NCI-H69 (cell line): ENCODE measurements at regions not wholly inside any gene's neighbourhood (a gene's known extent, or its start where the extent isn't known, plus 50 kb on each side); places are given as distances from the start of the nearest gene placed in this dataset.

ENCODE experiments used
- DNase-seq: peaks from one replicate; lab custom pipeline; 2025; lab: John Stamatoyannopoulos, UW

DNA sequence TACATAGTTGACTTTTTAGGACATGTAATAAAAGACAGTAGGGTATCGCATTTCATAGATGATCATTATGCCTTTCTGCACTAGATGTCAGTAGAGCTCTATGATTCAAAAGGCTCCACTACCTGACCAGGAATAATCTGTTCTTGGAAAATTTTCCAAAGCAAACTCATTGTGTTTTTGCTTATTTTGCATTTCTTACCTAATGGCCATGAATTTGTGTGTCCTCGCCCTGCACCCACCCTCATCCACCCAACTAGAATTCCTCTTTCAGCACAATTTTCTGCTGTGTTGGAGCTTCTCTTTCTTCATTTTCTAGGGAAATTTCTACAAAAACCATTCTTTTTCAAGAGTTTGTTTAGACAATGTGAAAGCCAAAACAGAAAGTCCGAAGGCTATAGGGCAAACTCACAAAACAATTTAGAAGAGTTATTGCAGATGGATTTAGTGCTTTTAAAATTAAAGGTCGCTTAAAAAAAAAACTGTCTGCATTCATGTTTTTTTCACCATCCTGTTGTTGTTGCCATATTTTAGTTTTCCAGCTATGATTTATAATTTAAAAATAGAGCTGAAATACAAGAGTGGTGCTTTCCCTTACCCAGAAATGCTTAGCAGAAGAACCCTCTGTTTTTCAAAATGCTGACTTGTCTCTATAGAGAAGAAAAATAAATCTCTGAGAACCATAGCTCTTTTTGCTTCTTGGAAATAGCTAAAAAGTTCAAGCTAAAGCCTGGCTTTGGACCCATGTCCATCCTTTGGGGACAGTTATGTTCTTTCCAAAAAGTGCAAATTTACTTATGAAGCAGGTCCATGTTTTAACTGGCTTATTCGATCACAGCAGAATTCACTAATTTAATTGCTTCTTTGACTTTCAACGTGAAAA lies 183.7 kb downstream of the SPATA18 start:
- DNase-seq: peak; percentile 72

GRCh38 chr4:52235552-52236201 lies 184.6 kb downstream of the SPATA18 start:
- no peak for DNase-seq

DNA sequence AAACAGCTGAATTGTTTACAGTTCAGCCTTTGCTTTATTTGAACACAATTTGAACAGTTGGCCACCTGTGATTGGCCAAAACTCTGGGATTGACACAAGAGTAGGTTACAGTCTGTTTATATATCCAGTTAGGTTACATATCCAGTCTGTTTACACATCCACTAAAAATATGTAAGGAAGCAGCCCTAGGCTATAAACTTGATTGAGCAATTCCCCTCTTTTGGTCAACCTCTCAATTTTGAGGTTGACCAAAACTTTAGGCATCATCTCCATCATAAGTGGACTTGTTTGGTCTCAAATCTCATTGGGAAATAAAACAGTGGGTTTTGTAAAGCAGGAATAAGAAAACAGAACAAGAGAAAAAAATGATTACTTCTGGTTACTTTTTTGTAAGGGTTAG lies 190.8 kb downstream of the SPATA18 start:
- no peak for DNase-seq

GRCh38 chr4:52243367-52243766 lies 192.3 kb downstream of the SPATA18 start:
- DNase-seq: peak; percentile 10

GRCh38 chr4:52244103-52244775 lies 193.1 kb downstream of the SPATA18 start:
- DNase-seq: peak; percentile 83

DNA sequence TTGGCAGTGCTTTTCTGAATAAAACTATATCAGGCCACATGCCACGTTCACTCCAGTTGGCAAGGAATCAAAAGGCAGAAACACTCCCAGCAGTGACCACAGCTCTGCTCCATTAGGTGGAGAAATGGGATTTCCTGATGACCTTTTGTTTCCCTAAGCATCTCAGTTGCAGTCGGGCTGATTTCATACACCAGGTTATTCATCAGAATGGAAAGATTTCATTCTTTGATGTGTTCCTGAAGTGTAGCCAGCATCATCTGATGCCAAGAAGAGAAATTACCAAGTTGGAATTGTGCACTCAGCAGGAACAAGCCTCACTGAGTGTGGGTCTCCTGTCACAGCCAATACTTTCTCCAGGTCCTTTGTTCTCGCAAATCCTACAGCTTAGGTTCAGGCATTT lies 193.7 kb downstream of the SPATA18 start:
- peak; percentile 95 for DNase-seq

DNA sequence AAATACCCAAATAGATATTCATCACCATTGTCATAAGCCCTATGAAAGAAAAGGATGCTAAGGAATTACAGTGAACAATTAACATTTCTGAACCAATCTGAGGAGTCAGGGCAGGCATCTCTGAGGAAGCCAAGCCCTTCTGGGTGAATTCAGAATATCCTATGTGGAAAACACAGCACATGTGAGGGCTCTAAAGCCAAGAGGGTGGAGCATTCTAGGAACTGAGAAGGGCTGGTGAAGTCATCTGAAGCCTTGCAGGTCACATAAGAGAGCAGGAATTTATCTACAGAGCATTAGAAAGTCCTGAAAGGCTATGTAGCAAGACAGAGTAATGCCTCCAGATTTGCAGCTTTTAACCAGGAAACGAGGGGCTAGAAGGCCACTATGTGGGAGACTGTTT lies 195.7 kb downstream of the SPATA18 start:
- DNase-seq: no peak

DNA sequence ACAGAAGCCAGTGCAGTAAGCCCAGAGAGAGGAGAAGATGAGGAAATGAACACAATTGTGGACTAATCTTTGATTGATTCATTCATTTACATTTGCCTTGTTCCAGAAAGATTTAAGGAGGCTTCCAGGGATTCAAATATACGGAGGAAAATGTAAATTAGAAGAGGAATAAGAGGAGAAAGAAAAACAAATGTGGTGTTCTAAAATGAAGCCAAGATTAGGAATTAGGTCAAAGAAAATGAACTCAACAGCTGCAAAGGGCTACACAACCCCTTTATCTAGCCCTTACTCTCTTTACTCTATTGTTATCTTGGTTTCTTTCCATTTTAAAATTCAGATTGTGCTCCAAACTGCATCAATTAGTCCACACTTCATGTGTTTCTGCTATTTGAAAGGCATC lies 196.8 kb downstream of the SPATA18 start:
- no peak for DNase-seq

GRCh38 chr4:52248820-52249219 lies 197.7 kb downstream of the SPATA18 start:
- peak; percentile 68 for DNase-seq

GRCh38 chr4:52249581-52249980 lies 198.5 kb downstream of the SPATA18 start:
- no peak for DNase-seq

GRCh38 chr4:52250154-52250553 lies 199.1 kb downstream of the SPATA18 start:
- peak; percentile 88 for DNase-seq

GRCh38 chr4:52251864-52252263 lies 200.8 kb downstream of the SPATA18 start:
- DNase-seq: no peak

DNA sequence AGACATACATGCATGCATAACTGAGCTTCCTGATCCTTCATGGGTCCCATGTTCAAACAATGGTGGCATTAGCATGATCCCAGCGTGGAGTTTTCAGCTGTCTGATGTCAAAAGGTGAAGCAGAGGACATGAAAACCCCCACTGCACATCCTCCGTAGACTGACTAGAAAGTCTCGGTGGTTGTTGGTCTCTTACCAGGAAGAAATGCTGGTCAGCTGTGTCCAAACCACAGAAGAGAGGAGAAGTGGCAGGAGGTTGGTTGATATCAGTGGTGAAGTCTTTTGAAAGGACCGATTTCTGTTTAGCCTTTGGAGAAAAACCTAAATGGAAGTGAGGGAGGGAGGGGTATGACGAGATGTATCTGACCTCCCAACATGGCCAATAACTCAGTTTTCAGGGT lies 201.9 kb downstream of the SPATA18 start:
- no peak for DNase-seq

GRCh38 chr4:52256522-52256921 lies 205.4 kb downstream of the SPATA18 start:
- no peak for DNase-seq

DNA sequence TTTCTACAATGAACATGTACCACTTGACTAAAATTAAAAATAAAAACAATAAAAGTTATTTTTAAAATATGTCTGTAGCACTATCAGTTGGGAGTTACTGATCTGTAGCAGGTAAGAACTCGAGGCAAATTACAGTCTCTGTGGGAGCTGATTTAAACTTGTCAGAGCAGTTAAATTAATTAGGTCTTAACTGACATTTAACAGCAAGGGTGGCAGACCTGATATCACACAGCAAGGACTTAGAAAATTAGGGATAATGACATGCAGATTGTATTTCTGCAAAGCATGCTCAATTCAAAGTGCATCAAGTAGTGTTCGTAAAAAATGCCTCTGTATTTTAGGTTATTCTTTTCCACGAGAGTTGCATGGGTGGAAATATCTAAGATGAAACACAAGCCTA lies 208.9 kb downstream of the SPATA18 start:
- DNase-seq: peak; percentile 79

GRCh38 chr4:52260514-52261210 lies 209.6 kb downstream of the SPATA18 start:
- peak; percentile 66 for DNase-seq

GRCh38 chr4:52263607-52264006 lies 212.5 kb downstream of the SPATA18 start:
- DNase-seq: peak; percentile 41

DNA sequence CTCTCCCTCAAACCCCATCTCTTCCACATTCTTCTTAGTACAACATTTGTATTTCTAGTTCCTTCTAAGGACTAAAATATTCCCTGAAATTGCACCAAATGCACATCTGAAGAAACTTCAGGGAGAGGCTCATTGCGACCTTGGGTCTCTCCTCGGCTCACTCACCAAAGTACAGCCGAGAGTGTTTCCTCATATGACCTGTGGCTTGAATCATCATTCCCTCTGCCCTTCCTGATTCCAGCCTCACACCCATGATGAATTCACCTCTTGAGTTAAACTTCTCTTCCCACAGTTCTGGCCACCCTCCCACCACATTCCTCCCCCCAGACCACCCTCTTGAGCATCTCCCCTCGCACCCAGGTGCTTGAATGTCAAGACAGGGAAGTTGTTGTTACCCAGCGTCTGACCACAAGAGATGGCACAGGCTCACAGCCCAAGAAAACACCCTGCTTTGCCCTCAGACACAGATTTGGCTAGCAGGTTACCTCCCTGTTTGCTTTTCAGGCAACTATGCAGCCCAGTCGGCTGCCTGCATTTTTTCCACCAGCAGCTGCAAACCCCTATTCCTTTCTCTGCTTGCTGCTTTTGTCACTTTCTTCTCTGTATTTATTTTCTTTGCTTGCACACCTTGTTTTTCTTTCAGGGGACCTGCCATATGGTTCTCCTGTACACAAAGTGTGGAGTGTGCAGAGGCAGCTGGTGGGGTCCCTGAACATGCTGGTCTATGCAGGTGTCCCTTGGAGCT lies 214.8 kb downstream of the SPATA18 start:
- peak; percentile 89 for DNase-seq

- DNase-seq: peak; percentile 79
Observed at GRCh38 chr4:52266537-52267137, 215.5 kb downstream of the SPATA18 start.

- DNase-seq: no peak
Observed at GRCh38 chr4:52269761-52270160, 218.7 kb downstream of the SPATA18 start.

- no peak for DNase-seq
Observed at GRCh38 chr4:52273885-52274284, 222.8 kb downstream of the SPATA18 start.
